GM10266 (cell line): ENCODE measurements at regions not wholly inside any gene's neighbourhood (a gene's known extent, or its start where the extent isn't known, plus 50 kb on each side); places are given as distances from the start of the nearest gene placed in this dataset.
"Not testable (repeated sequence)": the region's sequence is repeated elsewhere in the genome, so short reads cannot be mapped to it uniquely, and the experiment has no call there.

ENCODE experiments used
- DNase-seq: peaks from one replicate; pipeline ENCODE4 v3.0.0; 2012; ENCODE audit errors: extremely low spot score
- TF ChIP-seq, protein P1 (sequence below): IDR thresholded peaks from 2 replicates; pipeline ENCODE4 v1.5.1; 2012; ENCODE audit warnings: mild to moderate bottlenecking, low read depth; ENCODE audit not compliant: control insufficient read depth, insufficient read depth; ENCODE audit errors: missing control alignments

- TF ChIP-seq, protein P1, sequence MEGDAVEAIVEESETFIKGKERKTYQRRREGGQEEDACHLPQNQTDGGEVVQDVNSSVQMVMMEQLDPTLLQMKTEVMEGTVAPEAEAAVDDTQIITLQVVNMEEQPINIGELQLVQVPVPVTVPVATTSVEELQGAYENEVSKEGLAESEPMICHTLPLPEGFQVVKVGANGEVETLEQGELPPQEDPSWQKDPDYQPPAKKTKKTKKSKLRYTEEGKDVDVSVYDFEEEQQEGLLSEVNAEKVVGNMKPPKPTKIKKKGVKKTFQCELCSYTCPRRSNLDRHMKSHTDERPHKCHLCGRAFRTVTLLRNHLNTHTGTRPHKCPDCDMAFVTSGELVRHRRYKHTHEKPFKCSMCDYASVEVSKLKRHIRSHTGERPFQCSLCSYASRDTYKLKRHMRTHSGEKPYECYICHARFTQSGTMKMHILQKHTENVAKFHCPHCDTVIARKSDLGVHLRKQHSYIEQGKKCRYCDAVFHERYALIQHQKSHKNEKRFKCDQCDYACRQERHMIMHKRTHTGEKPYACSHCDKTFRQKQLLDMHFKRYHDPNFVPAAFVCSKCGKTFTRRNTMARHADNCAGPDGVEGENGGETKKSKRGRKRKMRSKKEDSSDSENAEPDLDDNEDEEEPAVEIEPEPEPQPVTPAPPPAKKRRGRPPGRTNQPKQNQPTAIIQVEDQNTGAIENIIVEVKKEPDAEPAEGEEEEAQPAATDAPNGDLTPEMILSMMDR, result no peak
- no peak for DNase-seq
These were observed 454.8 kb upstream of the CDH10 start for GRCh38 chr5:25099538-25099937.

DNA sequence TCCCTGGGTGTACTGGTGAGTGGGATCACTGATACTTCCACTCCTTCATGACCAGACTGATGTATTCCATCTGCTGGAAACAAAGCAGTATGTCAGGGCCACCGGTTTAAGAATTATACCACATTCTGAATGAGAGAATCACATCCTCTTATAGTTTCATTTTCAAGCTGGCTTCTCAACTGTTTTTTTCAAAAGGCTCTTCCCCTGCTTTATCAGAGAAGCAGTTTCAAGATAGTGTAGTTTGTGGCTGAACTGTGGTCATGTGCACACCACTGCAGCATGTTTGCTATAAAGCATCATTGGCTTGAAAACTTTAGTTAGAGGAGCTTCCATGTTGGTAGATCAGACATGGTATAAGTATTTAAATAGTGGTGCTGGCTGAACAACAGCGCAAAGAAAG is 450.5 kb upstream of the CDH10 start:
- DNase-seq, result no peak
- TF ChIP-seq, protein P1, result no peak

DNA sequence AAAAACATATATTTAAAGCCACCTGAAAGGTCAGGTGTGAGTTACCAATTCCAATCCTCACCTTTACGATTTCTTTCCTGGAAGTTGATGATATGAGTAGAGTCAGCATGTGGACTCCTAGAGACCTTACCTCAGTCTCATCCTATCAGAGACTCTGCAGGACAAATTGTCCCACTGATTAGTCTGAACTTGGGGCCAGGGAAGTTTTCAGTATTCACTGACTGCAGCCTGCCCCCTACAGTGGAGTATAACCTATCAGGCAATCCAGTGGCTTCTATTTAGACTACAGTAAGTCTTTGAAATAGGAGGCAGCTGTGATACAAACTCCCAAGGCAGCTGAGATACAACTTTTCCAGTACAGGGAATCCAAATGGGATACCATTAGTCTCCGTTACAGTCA is 449.4 kb upstream of the CDH10 start:
- DNase-seq, result no peak
- TF ChIP-seq, protein P1, result no peak

- TF ChIP-seq, protein P1, result no peak
- DNase-seq, result no peak
These were observed 447.1 kb upstream of the CDH10 start for GRCh38 chr5:25091921-25092320.

GRCh38 chr5:25090854-25091253 is 446.1 kb upstream of the CDH10 start:
- TF ChIP-seq, protein P1, result no peak
- no peak for DNase-seq

- no peak for DNase-seq
- TF ChIP-seq, protein P1, result no peak
These were observed 445.5 kb upstream of the CDH10 start for GRCh38 chr5:25090275-25090674.

- not testable (repeated sequence) for DNase-seq
These were observed 443.9 kb upstream of the CDH10 start for GRCh38 chr5:25088689-25089088.

GRCh38 chr5:25083261-25083660 is 438.5 kb upstream of the CDH10 start:
- DNase-seq, result not testable (repeated sequence)

DNA sequence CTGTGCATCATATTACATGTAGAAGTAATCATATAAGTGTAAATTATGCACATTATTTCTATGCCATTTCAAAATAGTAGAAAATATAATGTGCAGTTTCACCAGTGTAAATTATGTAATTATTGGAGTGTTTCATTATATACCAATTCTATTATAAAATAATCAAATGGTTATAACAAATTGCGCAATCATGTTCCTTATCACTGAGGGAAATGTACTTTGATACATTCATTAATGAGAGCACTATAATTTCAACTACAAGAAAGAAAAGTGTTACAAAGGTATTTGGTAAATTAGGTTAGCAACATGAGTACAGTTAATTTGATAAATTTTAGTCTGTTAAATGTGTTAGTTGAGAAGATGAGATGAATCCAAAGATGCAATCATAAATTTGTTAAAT is 421.5 kb upstream of the CDH10 start:
- no peak for DNase-seq
- TF ChIP-seq, protein P1, result no peak
